RWPE2 (cell line): ENCODE measurements at regions not wholly inside any gene's neighbourhood (a gene's known extent, or its start where the extent isn't known, plus 50 kb on each side); places are given as distances from the start of the nearest gene placed in this dataset.

Source experiments
- ATAC-seq: fragments of 200-7000 bp; cut with Tn5 transposase; 3 replicates; pipeline ENCODE4 v1.9.1; 2021; ENCODE audit warnings: low read depth
- DNase-seq: peaks from one replicate; pipeline ENCODE4 v3.0.0-alpha.2; 2020; ENCODE audit warnings: low spot score
- H3K27ac ChIP-seq: fragments of 450-650 bp; 2 replicates; pipeline ENCODE4 v1.5.1; 2017; ENCODE audit warnings: mild to moderate bottlenecking; ENCODE audit not compliant: poor library complexity, severe bottlenecking
- H3K27me3 ChIP-seq: fragments of 250-450 bp; sonication (Bioruptor Pico); 2 replicates; pipeline ENCODE4 v1.5.1; 2021; ENCODE audit warnings: mild to moderate bottlenecking, moderate library complexity; ENCODE audit not compliant: insufficient read depth, poor library complexity, severe bottlenecking
- H3K36me3 ChIP-seq: fragments of 250-450 bp; sonication (Bioruptor Pico); 2 replicates; pipeline ENCODE4 v1.5.1; 2020; ENCODE audit warnings: low read depth, mild to moderate bottlenecking, moderate library complexity
- H3K4me1 ChIP-seq: fragments of 250-450 bp; sonication (Bioruptor Pico); 2 replicates; pipeline ENCODE4 v1.5.1; 2021; ENCODE audit warnings: mild to moderate bottlenecking, moderate library complexity; ENCODE audit not compliant: insufficient read depth, poor library complexity, severe bottlenecking
- H3K4me3 ChIP-seq: fragments of 250-450 bp; sonication (Bioruptor Pico); 2 replicates; pipeline ENCODE4 v1.5.1; 2021; ENCODE audit warnings: mild to moderate bottlenecking, moderate library complexity; ENCODE audit not compliant: severe bottlenecking
- H3K9me3 ChIP-seq: fragments of 250-450 bp; sonication (Bioruptor Pico); 2 replicates; pipeline ENCODE4 v1.5.1; 2021; ENCODE audit warnings: mild to moderate bottlenecking, moderate library complexity; ENCODE audit not compliant: severe bottlenecking
- TF ChIP-seq, protein P1 (sequence below): fragments of 450-650 bp; IDR thresholded peaks from one replicate; pipeline ENCODE4 v1.5.1; 2017; ENCODE audit warnings: mild to moderate bottlenecking, moderate library complexity; ENCODE audit not compliant: poor library complexity, severe bottlenecking

DNA sequence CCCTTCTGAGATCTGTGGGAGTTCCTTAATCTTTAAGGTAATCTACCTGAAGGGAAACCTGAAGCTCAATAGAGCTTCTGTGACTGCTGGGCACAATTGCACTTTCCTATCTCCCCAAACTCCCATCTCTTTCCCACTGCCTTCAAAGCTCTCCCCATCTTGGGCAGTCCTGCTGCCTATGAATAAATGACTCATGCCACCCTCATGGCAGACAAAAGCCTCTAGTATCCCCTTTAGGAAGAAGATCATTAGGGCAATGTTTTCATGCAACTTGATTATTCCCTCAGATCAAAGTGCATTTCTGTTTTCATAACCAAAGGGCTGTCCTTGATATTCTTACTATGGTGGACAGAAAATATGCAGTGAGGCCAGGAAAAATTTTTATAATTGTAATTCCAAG, 704.9 kb upstream of the LRRN3 start:
- TF ChIP-seq, protein P1, sequence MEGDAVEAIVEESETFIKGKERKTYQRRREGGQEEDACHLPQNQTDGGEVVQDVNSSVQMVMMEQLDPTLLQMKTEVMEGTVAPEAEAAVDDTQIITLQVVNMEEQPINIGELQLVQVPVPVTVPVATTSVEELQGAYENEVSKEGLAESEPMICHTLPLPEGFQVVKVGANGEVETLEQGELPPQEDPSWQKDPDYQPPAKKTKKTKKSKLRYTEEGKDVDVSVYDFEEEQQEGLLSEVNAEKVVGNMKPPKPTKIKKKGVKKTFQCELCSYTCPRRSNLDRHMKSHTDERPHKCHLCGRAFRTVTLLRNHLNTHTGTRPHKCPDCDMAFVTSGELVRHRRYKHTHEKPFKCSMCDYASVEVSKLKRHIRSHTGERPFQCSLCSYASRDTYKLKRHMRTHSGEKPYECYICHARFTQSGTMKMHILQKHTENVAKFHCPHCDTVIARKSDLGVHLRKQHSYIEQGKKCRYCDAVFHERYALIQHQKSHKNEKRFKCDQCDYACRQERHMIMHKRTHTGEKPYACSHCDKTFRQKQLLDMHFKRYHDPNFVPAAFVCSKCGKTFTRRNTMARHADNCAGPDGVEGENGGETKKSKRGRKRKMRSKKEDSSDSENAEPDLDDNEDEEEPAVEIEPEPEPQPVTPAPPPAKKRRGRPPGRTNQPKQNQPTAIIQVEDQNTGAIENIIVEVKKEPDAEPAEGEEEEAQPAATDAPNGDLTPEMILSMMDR, result no peak
- ATAC-seq, result no peak
- H3K4me3 ChIP-seq, result no peak overlapping the region
- no peaks in the 10 kb centered on the region for H3K27me3 ChIP-seq
- H3K36me3 ChIP-seq, result no peaks in the 10 kb centered on the region
- H3K4me1 ChIP-seq, result peaks cover 16% of the 10 kb centered on the region
- peak overlapping the region; percentile 50 for H3K27ac ChIP-seq
- no peak for DNase-seq
- H3K9me3 ChIP-seq, result no peaks in the 10 kb centered on the region

DNA sequence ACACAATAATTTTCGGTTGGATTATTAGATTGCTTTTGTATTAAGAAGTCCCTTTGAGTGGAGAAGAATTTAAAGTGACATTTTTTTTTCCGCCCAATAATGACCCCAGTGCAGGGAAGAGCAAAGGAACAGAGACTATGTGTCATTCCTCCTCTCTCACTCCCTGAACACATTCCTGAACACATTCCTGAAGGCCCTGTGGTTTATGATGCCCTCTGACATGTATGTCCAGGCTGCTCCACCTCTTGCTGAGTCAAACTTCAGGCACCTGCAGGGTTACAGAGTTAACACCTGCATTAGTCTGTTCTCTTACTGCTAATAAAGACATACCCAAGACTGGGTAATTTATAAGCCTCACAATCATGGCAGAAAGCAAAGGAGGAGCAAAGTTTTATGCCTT, 704.0 kb upstream of the LRRN3 start:
- TF ChIP-seq, protein P1, result no peak
- peak; percentile 82 for DNase-seq
- Histone ChIP-seq H3K36me3 (no peaks in the 10 kb centered on the region), H3K27ac (peak overlapping the region; percentile 50), H3K4me1 (peaks cover 16% of the 10 kb centered on the region), H3K9me3 (no peaks in the 10 kb centered on the region), H3K4me3 (no peak overlapping the region), H3K27me3 (no peaks in the 10 kb centered on the region)
- peak; percentile 100 for ATAC-seq

DNA sequence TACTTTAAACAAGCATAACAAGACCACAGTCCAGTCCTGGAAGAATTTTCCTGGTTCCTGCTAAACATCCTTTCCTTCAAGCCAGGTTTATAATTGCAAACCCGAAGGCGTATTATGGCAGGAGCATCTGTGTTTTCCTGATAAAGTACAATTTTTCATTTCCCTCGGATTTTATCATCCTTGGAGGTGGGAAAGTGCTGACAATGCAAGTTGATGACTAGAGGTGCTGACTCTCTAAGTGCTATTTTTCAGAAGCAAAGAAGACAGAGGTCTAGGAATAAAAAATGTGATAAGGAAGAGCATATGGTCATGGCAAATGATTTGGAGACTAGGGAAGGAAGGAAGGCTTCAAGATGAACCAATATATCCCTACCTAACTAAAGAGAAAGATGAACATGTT, 703.2 kb upstream of the LRRN3 start:
- Histone ChIP-seq H3K9me3 (no peaks in the 10 kb centered on the region), H3K4me1 (peaks cover 16% of the 10 kb centered on the region), H3K4me3 (no peak overlapping the region), H3K27ac (peak overlapping the region; percentile 50), H3K27me3 (no peaks in the 10 kb centered on the region), H3K36me3 (no peaks in the 10 kb centered on the region)
- ATAC-seq (no peak), DNase-seq (no peak)
- TF ChIP-seq, protein P1, result no peak

DNA sequence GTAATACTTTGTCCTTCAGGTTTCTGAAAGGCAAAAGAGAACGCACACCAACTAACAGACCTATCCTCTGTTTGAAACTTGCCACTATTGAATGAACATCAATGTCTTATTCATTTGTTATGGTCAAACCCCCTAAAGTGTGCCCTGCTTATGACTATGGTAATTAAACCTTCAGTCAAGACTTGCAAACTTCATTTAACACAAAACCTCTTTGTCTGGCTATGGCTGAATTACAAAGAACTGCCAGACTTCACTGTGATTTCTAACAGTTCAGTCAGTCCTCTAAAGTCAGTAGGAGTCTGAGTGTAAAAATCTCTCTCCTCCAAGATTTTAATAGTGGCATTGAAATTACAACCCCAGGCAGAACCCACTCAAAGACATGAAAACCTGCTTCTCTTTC, 702.5 kb upstream of the LRRN3 start:
- ATAC-seq (no peak), DNase-seq (no peak)
- Histone ChIP-seq H3K27ac (no peak overlapping the region), H3K36me3 (no peaks in the 10 kb centered on the region), H3K9me3 (no peaks in the 10 kb centered on the region), H3K4me3 (no peak overlapping the region), H3K4me1 (peaks cover 16% of the 10 kb centered on the region), H3K27me3 (no peaks in the 10 kb centered on the region)
- TF ChIP-seq, protein P1, result no peak

DNA sequence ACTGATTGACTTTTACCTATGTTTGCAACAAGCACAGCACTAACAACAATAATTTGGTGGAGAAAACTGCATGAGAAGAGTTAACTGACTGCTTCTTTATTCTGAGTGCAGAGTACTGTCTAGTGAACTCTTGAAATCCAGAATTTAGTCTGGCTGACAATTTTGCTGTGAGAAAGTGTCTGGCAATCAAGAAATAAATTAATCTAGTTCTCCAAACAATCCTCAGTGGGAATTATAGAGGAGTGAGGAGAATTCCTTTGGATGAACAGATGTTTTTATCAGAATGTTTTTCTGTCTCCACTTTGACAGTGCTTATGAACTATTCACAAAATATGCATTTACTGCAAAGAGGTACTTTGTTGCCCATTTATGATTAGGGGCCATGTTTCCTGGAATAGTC, 694.9 kb upstream of the LRRN3 start:
- Histone ChIP-seq H3K9me3 (no peaks in the 10 kb centered on the region), H3K27me3 (no peaks in the 10 kb centered on the region), H3K36me3 (no peaks in the 10 kb centered on the region), H3K4me3 (no peak overlapping the region), H3K27ac (no peak overlapping the region), H3K4me1 (no peaks in the 10 kb centered on the region)
- TF ChIP-seq, protein P1, result no peak
- DNase-seq (no peak), ATAC-seq (no peak)
